Activated CD4-positive, alpha-beta T cell treated with anti-CD3 and anti-CD28 coated beads, Interleukin-2, Interleukin-4, amounts not matched to agents 100 ng/mL and 50 ng/mL, durations not matched to agents 16 hours and 8 hours (primary cell): ENCODE measurements at regions not wholly inside any gene's neighbourhood (a gene's known extent, or its start where the extent isn't known, plus 50 kb on each side); places are given as distances from the start of the nearest gene placed in this dataset.

Experiments used
- DNase-seq: peaks from one replicate; pipeline ENCODE4 v3.0.0-alpha.2; 2020; ENCODE audit warnings: low spot score

DNA sequence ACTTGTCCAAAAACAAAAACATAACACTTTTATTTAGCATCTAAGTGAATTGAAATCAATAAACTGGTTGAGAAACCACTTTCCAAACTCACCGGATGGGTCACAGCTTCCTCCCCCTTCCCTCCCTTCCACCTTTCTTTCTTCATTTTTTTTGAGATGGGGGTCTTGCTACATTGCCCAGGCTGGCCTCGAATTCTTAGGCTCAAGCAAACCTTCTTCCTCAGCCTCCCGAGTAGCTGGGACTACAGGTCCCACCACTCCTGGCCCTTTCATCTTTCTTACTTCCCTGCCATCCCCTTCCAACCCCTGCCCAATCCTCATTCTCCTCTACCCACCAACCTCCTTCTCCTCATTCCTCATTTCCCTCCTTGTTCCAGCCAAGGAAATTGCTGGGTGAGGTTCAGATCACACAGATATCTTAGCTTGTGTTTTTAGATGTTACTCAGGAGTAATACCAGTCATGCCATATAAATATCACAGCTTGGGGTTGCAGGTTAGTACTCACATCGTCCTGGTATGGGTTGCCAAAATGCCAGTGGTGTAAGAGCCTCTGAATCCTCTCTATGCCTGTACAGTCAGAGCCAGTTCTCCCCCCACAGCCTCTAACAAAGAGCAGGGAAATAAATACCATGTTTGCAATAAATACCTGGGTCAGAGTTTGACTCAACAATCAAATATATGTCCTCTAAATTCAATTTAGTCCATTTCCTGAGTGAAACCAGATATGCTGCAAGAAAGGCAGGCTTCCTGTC lies 132.7 kb upstream of the NDUFV2 start:
- DNase-seq = no peak

DNA sequence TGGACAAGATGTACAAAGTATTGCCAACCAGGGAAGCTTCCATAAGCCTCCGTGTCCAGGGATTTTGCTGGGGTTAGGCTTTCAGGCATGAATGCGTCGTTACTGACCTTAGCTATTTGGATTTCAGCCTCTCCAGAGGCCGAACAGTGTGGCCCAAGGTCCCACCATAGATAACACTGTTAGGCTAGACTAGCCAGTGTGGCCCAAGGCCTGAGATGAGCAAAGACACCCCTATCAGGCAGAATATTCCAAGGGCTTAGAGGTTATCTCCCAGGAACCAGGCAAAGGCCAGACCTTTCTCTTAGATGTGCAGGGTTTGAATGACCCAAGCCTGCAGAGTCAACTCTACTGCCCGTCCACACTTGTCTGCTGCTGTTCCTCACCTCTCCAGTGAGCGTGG lies 131.7 kb upstream of the NDUFV2 start:
- DNase-seq = no peak

DNA sequence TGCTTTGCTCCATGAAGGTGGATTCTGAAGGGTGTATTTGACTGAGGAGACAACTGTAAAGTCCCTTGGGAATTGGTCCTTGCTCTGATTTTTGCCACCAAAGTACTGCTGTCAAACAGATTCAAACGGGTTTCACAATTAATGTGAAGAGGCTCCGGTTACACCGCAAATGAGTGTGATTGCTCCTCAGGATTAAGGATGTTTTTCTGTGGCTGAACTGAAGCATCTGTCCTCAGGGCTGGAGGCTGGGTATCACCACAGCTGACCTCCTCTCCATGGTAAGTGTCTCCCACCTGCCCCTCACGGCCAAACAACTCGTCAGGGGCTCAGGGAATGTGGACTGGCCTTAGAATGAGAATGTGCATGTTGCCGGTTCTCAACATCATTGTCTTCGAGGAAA lies 130.4 kb upstream of the NDUFV2 start:
- no peak for DNase-seq

DNA sequence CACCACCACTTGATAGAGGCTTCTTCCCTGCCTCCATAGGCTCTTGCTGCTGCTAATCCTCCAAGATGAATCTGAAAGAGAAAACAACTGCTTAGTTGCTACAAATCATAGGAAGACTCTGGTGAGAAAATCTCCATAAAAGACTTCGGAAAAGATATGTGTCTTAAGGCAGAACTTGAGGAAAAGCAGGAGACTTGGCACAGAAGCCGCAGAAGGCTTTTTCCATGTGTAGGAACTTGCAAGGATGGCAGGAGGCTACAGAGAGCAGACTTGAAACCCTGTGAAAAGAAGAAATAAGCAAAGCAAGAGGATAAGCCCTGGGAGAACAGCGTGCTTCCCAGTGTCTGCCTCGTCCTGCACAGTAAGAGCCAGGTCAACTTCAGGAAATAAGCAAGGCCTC lies 128.2 kb upstream of the NDUFV2 start:
- no peak for DNase-seq

DNA sequence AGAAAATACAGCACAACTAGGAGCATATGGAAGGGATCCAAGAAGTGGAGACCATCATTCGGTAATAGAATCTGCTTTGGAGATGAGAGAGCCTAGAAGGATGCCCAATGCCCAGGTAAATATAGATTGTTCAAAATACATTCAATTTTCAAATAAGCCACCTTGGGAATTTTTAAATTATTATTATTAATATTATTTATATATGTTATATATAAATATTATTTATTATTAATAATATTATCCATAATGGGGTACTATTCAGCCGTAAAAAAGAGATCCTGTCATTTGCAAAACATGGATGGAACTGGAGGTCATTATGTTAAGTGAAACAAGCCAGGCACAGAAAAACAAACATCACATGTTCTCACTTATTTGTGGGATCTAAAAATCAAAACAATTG lies 127.8 kb upstream of the NDUFV2 start:
- DNase-seq = no peak

DNA sequence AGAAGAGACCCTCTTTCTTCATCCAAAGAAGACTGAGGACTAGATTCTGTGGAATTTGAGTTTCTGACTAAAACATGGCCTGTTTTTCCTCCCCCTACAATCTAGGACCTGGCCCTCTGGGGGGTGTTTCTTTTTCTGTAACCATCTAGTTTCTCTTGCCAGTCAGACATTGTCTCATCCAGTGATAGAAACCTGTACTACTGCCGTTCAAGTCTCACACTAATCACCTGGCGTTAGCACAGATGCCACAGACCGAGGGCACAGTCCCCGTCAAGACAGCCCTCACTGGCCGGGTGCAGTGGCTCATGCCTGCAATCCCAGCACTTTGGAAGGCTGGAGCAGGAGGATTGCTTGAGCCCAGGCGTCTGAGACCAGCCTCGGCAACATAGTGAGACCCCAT lies 126.9 kb upstream of the NDUFV2 start:
- DNase-seq = no peak

DNA sequence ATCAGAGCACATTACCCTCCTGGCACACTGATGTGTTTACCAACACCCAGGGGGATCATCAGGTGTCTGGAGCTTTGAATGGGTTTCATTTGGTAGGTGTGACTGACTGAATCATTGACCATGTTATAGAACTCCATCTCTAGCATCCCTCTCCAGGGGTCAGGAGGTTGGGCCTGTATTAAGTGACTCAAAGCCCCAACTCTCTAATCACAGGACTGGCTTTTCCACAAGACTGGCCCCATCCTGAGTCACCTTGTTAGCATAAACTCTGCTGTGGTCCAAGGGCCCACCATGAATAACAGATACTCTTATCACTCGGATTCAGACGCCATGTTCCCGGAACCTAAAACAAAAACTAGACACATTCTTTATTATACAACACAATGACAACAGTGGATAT lies 125.9 kb upstream of the NDUFV2 start:
- DNase-seq = no peak

DNA sequence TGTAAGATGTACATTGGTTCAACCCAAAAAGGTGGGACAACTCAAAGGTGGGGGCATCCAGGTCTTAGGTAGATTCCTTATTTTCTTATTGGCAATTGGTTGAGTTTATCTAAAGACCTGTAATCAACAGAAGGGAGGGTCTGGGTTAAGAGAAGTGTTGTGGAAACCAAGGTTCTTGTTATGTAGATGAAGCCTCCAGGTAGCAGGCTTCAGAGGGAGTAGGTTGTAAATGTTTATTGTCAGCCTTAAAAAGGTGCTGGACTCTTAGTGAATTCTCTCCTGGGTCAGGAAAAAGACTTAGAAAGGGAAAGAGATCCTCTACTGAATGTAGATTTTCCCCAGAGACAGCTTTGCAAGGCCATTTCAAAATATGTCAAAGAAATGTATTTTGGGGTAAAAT lies 125.3 kb upstream of the NDUFV2 start:
- DNase-seq = no peak

DNA sequence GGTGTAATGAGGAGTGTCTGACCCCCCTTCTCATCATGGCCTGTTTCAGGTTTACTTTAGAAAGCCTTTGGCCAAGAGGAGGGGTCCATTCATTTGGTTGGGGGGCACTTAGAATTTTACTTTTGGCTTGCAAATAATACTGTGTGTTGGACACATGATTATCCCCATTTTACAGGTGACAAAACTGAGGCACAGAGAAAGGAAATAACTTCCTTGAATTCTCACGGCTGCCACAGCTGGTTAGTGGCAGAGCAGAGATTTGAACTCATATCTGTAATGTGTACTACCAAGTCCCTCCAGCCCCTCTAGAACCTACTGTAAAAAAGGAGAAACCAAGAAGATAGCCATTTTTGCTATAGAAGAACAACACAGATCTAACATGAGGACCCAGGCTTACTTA lies 124.8 kb upstream of the NDUFV2 start:
- DNase-seq = no peak

DNA sequence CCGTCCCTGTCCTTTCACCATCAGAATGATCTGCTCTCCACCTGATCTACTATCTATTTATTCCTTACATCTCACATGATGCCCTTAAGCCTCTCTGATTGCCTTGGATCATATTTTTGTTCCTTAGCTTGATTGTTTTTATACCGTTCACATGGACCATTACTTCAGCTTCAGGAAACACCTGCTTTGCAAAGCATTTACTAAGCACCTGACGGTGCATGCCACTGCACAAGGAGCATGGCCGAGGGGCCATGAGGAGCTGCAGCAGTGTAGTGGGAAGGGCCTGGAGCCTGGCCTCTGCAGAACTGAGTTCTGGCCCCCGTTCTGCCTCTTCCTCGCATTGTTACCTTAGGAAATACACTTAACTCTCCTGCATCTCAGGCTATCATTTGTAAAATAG lies 124.1 kb upstream of the NDUFV2 start:
- DNase-seq = no peak

DNA sequence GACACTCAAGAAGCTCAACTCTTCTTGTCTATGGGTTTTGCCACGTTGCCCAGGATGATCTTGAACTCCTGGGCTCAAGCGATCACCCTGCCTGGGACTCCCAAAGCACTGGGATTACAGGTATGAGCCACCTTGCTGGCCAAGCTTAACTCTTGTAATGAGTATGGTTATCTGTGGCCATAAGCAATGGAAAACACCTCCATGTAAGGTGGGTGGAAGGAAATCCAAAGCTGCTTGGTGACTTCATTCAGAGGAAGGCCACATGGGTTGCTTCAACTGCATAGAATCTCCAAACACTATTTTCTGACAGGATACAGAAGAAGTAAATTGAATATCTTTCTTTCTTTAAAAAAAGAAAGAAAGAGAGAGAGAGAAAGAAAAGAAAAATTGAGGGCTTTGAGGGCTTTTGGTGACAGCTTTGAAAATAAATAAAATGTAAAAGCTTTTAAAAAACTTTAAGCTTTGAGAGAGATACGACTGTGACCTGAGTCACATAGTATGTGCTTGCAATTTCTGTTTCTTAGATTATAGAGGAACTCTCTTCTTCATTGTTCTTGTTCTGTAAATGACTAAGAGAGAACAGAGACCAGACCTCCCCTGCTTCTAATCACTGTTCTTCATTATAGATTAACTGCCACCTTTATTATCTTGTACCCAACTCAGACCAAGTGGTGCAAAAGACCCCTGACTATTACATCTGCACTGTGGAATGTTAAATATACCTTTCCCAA lies 123.1 kb upstream of the NDUFV2 start:
- DNase-seq = no peak

DNA sequence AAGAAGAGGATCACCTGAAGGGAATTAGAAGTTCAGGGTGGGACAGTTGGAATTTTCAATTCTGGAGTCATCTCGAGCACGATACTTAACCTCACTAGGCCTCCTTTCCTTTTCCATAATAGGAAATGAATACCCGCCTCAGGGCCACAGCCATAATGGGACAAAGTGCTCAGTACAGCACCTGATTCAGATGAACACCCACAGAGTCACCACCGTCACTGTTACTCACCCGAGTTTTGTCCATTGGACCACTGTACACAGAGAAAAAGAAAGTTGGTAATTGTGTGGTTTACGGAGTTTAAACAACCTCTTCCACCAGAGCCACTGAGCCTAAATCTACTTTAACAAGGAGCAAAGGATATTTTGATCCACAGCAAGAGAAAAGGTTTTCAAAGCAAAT lies 122.0 kb upstream of the NDUFV2 start:
- no peak for DNase-seq

DNA sequence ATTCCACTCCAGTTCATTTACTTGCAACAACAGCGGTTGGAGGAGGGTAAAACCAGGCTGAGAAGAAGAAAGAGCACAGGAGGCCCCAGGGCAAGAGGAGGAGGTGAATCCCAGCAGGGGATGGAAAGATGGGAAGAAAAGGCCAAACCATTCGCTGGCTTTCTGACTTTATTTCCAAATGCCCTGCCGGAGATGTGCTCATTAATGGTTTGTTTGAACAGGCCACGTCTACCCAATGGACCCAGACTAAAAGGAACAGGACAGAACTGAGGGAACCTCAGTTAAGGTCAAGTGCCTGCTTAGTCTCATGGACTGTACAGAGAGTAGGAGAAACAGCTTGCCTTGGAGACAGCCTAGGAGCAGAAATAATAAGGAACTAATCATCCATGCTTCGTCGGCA lies 121.6 kb upstream of the NDUFV2 start:
- no peak for DNase-seq

DNA sequence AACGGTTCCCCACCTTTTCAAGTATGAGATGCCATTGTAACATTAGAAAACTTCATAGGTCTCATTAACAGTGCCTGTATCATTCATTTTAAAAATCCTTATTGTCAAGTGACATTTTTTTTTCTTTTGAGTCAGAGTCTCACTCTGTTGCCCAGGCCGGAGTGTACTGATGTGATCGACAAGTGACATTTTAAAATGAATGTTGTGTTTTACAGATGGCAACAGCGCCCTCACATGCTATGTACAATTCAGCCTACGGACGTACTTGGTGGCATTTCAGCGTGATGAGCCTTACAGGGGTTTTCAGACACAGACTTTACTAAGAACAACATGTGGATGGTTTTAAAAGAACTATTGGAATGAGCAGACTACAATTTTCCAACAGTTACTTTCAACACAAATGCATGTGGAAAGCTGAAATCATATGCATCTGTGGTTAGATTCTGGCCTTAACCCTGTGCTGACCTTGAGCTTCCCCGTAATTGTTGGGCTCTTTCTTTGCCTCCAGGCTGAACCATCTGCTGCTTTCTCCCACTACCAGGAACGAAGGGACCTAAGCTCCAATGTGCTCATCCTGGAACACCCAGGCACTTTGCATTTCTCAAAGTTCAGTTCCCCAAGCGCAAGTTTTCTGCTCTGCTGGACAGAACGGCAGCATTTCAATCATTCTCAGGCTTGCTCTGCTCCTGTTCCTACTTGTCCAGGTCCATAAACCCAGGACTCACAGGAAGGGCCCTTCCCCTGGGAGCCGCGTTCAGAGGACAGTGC lies 119.9 kb upstream of the NDUFV2 start:
- DNase-seq = no peak

DNA sequence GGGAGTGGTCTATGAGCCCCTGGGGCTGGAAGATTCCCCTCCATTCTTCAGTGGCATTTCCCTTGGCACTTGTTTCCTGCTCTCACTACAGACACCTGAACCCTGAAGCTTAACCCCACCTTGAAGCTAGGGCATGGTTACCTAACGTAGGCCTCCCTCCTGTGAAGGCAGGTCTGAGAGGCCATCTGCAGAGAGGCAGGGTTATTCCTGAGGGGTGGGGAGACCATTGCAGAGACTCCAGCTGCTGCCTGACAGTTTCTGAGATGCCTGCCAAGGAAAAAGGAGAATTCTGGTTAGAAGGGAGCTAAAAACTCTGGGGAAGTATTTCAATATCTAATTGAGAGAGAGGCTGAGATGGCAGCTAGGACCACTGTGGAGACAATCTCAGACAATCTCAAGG lies 119.3 kb upstream of the NDUFV2 start:
- no peak for DNase-seq

DNA sequence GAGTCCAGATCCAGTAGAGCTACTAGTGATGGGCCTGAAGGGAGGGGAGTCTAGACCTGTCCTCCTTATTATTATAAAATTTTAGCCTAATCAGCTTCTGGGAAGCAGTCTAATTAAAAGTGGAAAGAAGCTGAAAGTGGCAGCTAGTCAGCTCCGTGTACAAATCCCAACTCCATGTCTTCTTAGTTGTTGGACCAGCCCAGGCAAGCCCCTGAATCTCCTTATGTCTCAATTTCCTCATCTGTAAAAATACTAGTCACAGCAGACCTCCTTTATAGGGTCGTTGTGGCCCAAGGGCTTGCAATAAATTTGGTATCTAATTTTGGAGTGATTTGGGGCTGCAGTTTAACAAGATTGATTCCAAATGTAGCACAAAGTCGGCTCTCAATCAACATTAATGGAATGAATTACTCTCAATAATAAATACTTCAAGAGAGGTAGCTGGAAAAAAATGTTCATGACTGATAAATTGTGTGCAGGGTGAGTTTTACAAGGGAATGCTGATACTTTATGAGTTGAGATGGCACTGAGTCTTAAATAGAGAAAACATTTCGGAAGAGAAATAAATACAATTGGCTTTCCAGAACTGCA lies 118.3 kb upstream of the NDUFV2 start:
- no peak for DNase-seq

DNA sequence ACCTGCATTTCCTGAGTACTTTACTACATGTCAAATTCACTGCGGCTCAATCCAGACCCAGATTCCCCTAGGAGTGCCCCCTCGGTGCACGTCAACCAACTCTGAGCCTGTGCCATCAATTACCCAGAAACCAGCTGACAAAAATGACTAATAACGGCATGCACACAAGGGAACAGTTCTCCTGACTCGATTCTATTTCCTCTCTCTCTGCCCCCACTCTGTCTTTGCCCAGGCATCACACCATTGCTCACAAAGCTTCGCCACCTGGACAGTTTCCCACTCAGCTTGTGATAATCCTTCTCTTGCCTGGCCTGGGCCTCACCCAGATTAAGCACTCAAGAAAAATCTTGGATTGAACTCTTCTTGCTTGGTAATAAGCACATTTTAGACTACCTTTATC lies 115.3 kb upstream of the NDUFV2 start:
- no peak for DNase-seq

DNA sequence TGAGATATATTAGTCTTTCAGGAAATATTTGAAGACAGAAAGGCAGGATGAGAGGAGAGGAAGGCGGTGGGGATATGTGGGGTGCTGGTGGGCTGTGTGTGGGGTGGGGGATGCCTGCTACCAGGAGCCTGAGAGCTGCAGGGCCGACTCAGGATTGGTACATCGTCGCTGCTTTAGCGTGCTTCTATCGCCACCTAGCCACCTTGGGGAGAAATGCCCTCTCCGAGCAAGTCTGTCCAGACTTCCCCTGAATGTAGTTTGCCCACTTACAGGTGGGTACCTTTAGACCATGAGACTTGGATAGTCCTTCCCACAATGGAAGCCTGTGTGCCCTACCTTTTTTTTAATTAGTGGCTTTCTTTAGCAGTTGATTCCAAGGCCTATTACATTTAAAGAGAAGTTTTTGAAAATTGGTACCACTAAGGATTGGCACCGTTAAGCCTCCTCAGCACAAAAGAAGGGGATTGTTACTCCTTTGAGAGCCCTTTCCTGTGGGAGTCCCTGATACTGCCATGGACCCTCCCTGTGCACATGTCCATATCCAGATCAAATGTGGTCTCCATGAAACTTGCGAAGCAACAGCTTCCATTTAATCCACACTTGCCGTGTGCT lies 114.1 kb upstream of the NDUFV2 start:
- peak; percentile 55 for DNase-seq

DNA sequence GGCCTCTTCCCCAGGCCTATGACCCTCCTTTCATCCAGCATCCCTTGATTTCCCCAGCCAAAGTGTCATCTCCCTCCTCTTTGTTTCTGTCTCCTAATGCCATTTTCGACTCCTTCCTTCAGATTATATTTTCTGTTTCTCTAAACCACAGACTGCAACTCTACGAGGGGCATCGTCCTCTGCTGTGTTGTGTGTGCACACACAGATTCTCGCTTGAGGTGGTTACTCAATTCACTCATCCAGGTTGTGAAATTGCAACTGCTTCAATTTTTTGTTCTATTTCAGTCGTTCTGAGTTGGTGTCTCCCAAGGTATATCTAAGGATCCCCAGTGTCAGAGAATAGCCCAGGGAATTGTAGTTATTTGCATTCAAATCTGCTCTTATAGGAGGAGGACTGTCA lies 113.5 kb upstream of the NDUFV2 start:
- no peak for DNase-seq

DNA sequence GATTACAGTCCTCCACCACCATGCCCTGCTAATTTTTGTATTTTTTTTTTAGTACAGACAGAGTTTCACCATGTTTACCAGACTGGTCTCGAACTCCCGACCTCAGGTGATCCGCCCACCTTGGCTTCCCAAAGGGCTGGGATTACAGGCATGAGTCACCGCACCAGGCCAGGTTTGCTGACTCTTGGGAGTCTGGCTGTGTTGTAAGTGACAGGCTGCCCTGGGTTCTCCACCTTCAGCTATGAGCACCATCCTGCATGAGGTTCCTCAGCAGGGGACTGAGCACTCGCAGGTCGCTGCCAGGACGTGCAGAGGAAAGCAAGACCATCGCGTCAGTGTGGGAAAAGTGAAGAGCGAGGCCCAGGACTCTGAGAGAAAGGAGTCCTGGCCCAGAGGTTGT lies 112.6 kb upstream of the NDUFV2 start:
- no peak for DNase-seq

DNA sequence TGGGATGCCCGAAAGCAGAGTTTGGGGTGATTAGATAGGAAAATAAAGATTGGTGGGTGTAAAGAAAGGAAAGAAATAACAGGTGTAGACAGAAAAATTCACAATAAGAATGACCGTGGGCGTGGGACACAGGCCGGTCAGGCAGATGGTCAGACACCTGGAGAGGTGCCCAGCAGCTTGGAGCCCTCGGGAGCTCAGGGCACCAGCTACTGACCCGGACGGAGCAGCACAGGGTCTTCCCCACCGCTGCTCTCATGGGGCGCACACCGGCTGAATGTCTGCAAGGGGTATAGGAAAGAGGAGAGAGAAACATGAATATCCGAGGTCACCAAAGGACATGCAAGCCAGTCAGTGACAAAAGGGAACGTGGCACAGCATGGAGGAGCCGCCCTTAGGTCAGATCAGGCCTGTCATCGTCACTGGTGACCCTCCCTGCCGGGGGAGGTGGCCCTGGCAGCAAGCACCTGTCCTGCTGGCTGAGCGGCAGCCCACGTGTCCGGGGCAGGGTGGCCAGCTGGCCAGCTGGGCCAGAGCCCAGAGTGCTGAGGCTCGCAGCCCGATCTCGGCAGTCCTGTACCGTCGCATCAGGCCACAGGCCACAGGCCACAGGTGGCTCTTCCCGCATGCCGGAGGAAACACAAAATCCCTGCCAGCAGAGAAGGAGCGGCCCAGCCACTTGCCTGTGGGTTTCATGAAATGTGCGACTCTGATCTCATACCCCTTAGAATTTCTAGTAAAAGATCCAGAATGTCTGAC lies 112.0 kb upstream of the NDUFV2 start:
- DNase-seq = no peak

DNA sequence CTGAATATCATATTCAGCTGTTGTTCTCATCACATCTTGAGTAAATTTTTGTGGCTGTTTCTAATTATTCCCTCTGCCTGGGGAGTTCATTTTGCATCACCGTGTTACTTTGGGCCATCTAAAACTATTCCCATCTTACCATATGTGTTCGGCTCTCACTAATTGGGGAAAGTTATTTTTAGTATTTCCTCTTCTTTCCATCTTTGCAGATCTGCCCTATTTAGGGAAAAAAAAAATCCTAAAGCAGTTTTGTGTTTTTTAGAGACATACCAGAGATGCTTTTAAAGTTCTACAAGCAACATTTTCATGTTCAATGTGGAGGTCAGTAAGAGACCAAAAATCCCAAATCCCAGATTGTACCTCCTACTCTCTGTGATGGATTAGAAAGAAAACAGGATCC lies 111.3 kb upstream of the NDUFV2 start:
- no peak for DNase-seq
